Prostate gland (tissue), 2 donors: ENCODE measurements at regions not wholly inside any gene's neighbourhood (a gene's known extent, or its start where the extent isn't known, plus 50 kb on each side); places are given as distances from the start of the nearest gene placed in this dataset.

Experiments used
- DNase-seq: peaks from one replicate; pipeline ENCODE4 v3.0.0-alpha.2; 2019; ENCODE audit warnings: low spot score
- H3K27ac ChIP-seq, 2 donors: fragments of 200-600 bp; sonication (generic); 2 replicates each; pipeline ENCODE4 v1.5.1; 2017 to 2019
- H3K27me3 ChIP-seq: fragments of 200-600 bp; sonication (generic); replicated peaks from 2 replicates; pipeline ENCODE4 v1.5.1; 2019; ENCODE audit not compliant: insufficient read depth
- H3K36me3 ChIP-seq, 2 donors: fragments of 200-600 bp; sonication (generic); 1 replicate in 1 of 2; 2 replicates in 1 of 2; pipeline versions ENCODE4 v1.5.1 to v1.8.1; 2017 to 2019
- H3K4me1 ChIP-seq: fragments of 200-600 bp; sonication (generic); replicated peaks from 2 replicates; pipeline ENCODE4 v1.5.1; 2019
- H3K4me3 ChIP-seq, 2 donors: fragments of 200-600 bp; sonication (generic); 2 replicates each; pipeline ENCODE4 v1.5.1; 2017 to 2019
- H3K9me3 ChIP-seq: fragments of 200-600 bp; sonication (generic); 2 replicates; pipeline ENCODE4 v1.5.1; 2017
- CTCF ChIP-seq, 4 experiments: fragments of 200-600 bp in 2 of 4; fragments of 450-650 bp in 2 of 4; sonication (generic) in 2 of 4; IDR thresholded peaks; 1 replicate in 3 of 4; 2 replicates in 1 of 4; pipeline ENCODE4 v1.5.1; 2016 to 2019; ENCODE audit warnings: antibody characterized with exemption in 4 of 4, mild to moderate bottlenecking in 2 of 4, moderate library complexity in 2 of 4
- POLR2A ChIP-seq: fragments of 450-650 bp; IDR thresholded peaks from one replicate; pipeline ENCODE4 v1.6.1; 2016; ENCODE audit warnings: antibody characterized with exemption, mild to moderate bottlenecking
- POLR2AphosphoS5 ChIP-seq: sonication (generic); formaldehyde crosslinking; IDR thresholded peaks from one replicate; pipeline ENCODE4 v1.6.1; 2017; ENCODE audit warnings: antibody characterized with exemption
- WGBS: methylation state at CpG from one replicate; pipeline ENCODE4 v1.1.5; 2018; 5-methylcytosine and 5-hydroxymethylcytosine counted together
- intact Hi-C: fragments of 100-400 bp; cut with DNase I; formaldehyde crosslinking; loops from one replicate; pipeline ENCODE4 v1.14.2; 2022

GRCh38 chr11:97364047-97364446 lies 974.2 kb downstream of the JRKL start:
- Histone ChIP-seq H3K9me3 (no peaks in the 10 kb centered on the region), H3K36me3 (no peaks in the 10 kb centered on the region), H3K4me3 (no peak overlapping the region), H3K27me3 (no peaks in the 10 kb centered on the region), H3K27ac (no peak overlapping the region), H3K4me1 (no peaks in the 10 kb centered on the region)
- no peak for DNase-seq
- TF ChIP-seq CTCF (IDR thresholded peaks at IDR 0.05) (no peak), POLR2AphosphoS5 (no peak)
- 59% methylated on average over 1 of the region's 1 CpG for WGBS
- intact Hi-C loops = no loop called here

- Histone ChIP-seq H3K27ac (no peak overlapping the region), H3K4me1 (no peaks in the 10 kb centered on the region), H3K4me3 (no peak overlapping the region), H3K9me3 (no peaks in the 10 kb centered on the region), H3K27me3 (no peaks in the 10 kb centered on the region), H3K36me3 (no peaks in the 10 kb centered on the region)
- 93% methylated on average over 10 of the region's 10 CpGs for WGBS
- intact Hi-C loops = no loop called here
- no peak for DNase-seq
- TF ChIP-seq POLR2A (no peak), POLR2AphosphoS5 (no peak), CTCF (IDR thresholded peaks at IDR 0.05) (no peak)
These were observed 977.7 kb downstream of the JRKL start for GRCh38 chr11:97367406-97368083.

GRCh38 chr11:97389270-97389669 lies 999.5 kb downstream of the JRKL start:
- intact Hi-C loops = no loop called here
- Histone ChIP-seq H3K36me3 (no peaks in the 10 kb centered on the region), H3K4me1 (no peaks in the 10 kb centered on the region), H3K27me3 (no peaks in the 10 kb centered on the region), H3K4me3 (no peak overlapping the region), H3K27ac (no peak overlapping the region), H3K9me3 (no peaks in the 10 kb centered on the region)
- no peak for TF ChIP-seq POLR2AphosphoS5
- TF ChIP-seq CTCF (IDR thresholded peaks at IDR 0.05) = no peak
- no peak for TF ChIP-seq POLR2A
- DNase-seq = no peak
- WGBS = 16% methylated on average over 2 of the region's 2 CpGs

- no peaks in the 10 kb centered on the region for H3K27me3 ChIP-seq
- no peak overlapping the region for H3K27ac ChIP-seq
- TF ChIP-seq POLR2AphosphoS5 (no peak), POLR2A (no peak), CTCF (IDR thresholded peaks at IDR 0.05) (no peak)
- no peak for DNase-seq
- 76% methylated on average over 4 of the region's 4 CpGs for WGBS
- intact Hi-C loops = no loop called here
- H3K4me1 ChIP-seq = no peaks in the 10 kb centered on the region
- no peaks in the 10 kb centered on the region for H3K9me3 ChIP-seq
- no peak overlapping the region for H3K4me3 ChIP-seq
- H3K36me3 ChIP-seq = no peaks in the 10 kb centered on the region
These were observed 1008.4 kb downstream of the JRKL start for GRCh38 chr11:97398246-97398645.

- no peak overlapping the region for H3K4me3 ChIP-seq
- WGBS = 100% methylated on average over 1 of the region's 1 CpG
- no peaks in the 10 kb centered on the region for H3K4me1 ChIP-seq
- H3K9me3 ChIP-seq = no peaks in the 10 kb centered on the region
- H3K27ac ChIP-seq = no peak overlapping the region
- no peak for DNase-seq
- intact Hi-C loops = no loop called here
- H3K36me3 ChIP-seq = no peaks in the 10 kb centered on the region
- no peaks in the 10 kb centered on the region for H3K27me3 ChIP-seq
- TF ChIP-seq POLR2AphosphoS5 (no peak), CTCF (IDR thresholded peaks at IDR 0.05) (no peak), POLR2A (no peak)
These were observed 1019.3 kb downstream of the JRKL start for GRCh38 chr11:97409141-97409540.
